CD14-positive monocyte (primary cell): ENCODE measurements at regions not wholly inside any gene's neighbourhood (a gene's known extent, or its start where the extent isn't known, plus 50 kb on each side); places are given as distances from the start of the nearest gene placed in this dataset.

ENCODE experiments used
- DNase-seq, 3 donors: peaks; one replicate each; pipeline ENCODE4 v3.0.0-alpha.2; 2011 to 2022
- H2AFZ ChIP-seq: 2 replicates; pipeline ENCODE4 v1.6.0; 2012; ENCODE audit warnings: mild to moderate bottlenecking, low read depth, low read length, inconsistent platforms; ENCODE audit not compliant: insufficient read depth, poor library complexity, severe bottlenecking
- H3K27ac ChIP-seq, 2 donors: 1 replicate in 1 of 2; 2 replicates in 1 of 2; pipeline ENCODE4 v1.5.1; 2012 to 2013; ENCODE audit warnings: low read length in 2 of 2, control low read depth in 1 of 2, inconsistent platforms in 1 of 2, low read depth in 1 of 2, mild to moderate bottlenecking in 1 of 2
- H3K27me3 ChIP-seq, 2 donors: one replicate each; pipeline versions ENCODE4 v1.6.0 to v1.6.1; 2011 to 2013; ENCODE audit warnings: low read length in 2 of 2; ENCODE audit not compliant: control insufficient read depth in 2 of 2, insufficient read depth in 2 of 2
- H3K36me3 ChIP-seq, 2 donors: replicated peaks in 1 of 2; 1 replicate in 1 of 2; 2 replicates in 1 of 2; pipeline versions ENCODE4 v1.5.1 to v1.6.1; 2012 to 2013; ENCODE audit warnings: low read length in 2 of 2, control low read depth in 1 of 2, inconsistent platforms in 1 of 2, mild to moderate bottlenecking in 1 of 2; ENCODE audit not compliant: insufficient read depth in 2 of 2, control insufficient read depth in 1 of 2
- H3K4me1 ChIP-seq, 2 donors: 1 replicate in 1 of 2; 2 replicates in 1 of 2; pipeline versions ENCODE4 v1.5.1 to v1.6.1; 2012 to 2013; ENCODE audit warnings: low read length in 2 of 2, control low read depth in 1 of 2, inconsistent platforms in 1 of 2, mild to moderate bottlenecking in 1 of 2, moderate library complexity in 1 of 2; ENCODE audit not compliant: insufficient read depth in 2 of 2, control insufficient read depth in 1 of 2
- H3K4me2 ChIP-seq: replicated peaks from 2 replicates; pipeline ENCODE3; 2012; ENCODE audit warnings: low read length, moderate library complexity, mild to moderate bottlenecking; ENCODE audit not compliant: poor library complexity, severe bottlenecking; ENCODE audit errors: extremely low read depth
- H3K4me3 ChIP-seq, 3 experiments: fragments of 200-600 bp in 1 of 3; sonication (generic) in 1 of 3; replicated peaks in 1 of 3; 1 replicate in 2 of 3; 2 replicates in 1 of 3; pipeline ENCODE4 v1.5.1; 2011 to 2013; ENCODE audit warnings: low read length in 3 of 3, mild to moderate bottlenecking in 3 of 3, control low read depth in 2 of 3, low read depth in 2 of 3, inconsistent platforms in 1 of 3, moderate library complexity in 1 of 3
- H3K79me2 ChIP-seq: 2 replicates; pipeline ENCODE4 v1.6.0; 2012; ENCODE audit warnings: mild to moderate bottlenecking, control low read depth, inconsistent platforms, low read length, moderate library complexity; ENCODE audit not compliant: insufficient read depth
- H3K9ac ChIP-seq: 2 replicates; pipeline ENCODE4 v1.6.0; 2017; ENCODE audit warnings: low read length, mild to moderate bottlenecking; ENCODE audit not compliant: insufficient read depth, poor library complexity, severe bottlenecking
- H3K9me3 ChIP-seq, 2 donors: replicated peaks in 1 of 2; 1 replicate in 1 of 2; 2 replicates in 1 of 2; pipeline versions ENCODE4 v1.5.1 to v1.6.1; 2012 to 2013; ENCODE audit warnings: low read length in 2 of 2, control low read depth in 1 of 2; ENCODE audit not compliant: control insufficient read depth in 1 of 2, insufficient read depth in 1 of 2
- H4K20me1 ChIP-seq: 2 replicates; pipeline ENCODE4 v1.6.0; 2012; ENCODE audit warnings: mild to moderate bottlenecking, low read length, control low read depth, moderate library complexity; ENCODE audit not compliant: insufficient read depth
- H3K27ac Mint-ChIP-seq, 7 donors: one replicate each; pipeline ENCODE4 v1.8.0; 2020; ENCODE audit warnings: mild to moderate bottlenecking in 7 of 7, mixed read lengths in 7 of 7, moderate library complexity in 6 of 7, inconsistent platforms in 2 of 7
- H3K27me3 Mint-ChIP-seq, 3 donors: one replicate each; pipeline ENCODE4 v1.8.0; 2021 to 2022; ENCODE audit warnings: low read depth in 3 of 3, mild to moderate bottlenecking in 3 of 3, mixed read lengths in 3 of 3, moderate library complexity in 3 of 3, inconsistent platforms in 1 of 3
- H3K36me3 Mint-ChIP-seq, 2 donors: one replicate each; pipeline ENCODE4 v1.8.0; 2020; ENCODE audit warnings: mixed read lengths in 2 of 2, inconsistent platforms in 1 of 2, mild to moderate bottlenecking in 1 of 2
- H3K4me1 Mint-ChIP-seq: one replicate; pipeline ENCODE4 v1.8.0; 2020; ENCODE audit warnings: mild to moderate bottlenecking, mixed read lengths
- H3K4me3 Mint-ChIP-seq, 2 donors: one replicate each; pipeline ENCODE4 v1.8.0; 2020; ENCODE audit warnings: mild to moderate bottlenecking in 2 of 2, mixed read lengths in 2 of 2, moderate library complexity in 1 of 2
- H3K9me3 Mint-ChIP-seq, 7 donors: one replicate each; pipeline ENCODE4 v1.8.0; 2020 to 2022; ENCODE audit warnings: mixed read lengths in 7 of 7, mild to moderate bottlenecking in 6 of 7, moderate library complexity in 6 of 7, inconsistent platforms in 2 of 7
- WGBS: methylation state at CpG from one replicate; pipeline ENCODE4 v1.1.5; 2013; ENCODE audit warnings: missing lambda C conversion rate; ENCODE audit not compliant: insufficient coverage; 5-methylcytosine and 5-hydroxymethylcytosine counted together
- intact Hi-C, 2 donors: fragments of 100-400 bp; cut with micrococcal nuclease; formaldehyde crosslinking; loops; one replicate each; pipeline versions ENCODE4 v1.15.0 to v1.15.1; 2023
- TF ChIP-seq, protein P1 (sequence below): fragments of 200-600 bp; IDR thresholded peaks from one replicate; pipeline ENCODE4 v1.8.0; 2022; ENCODE audit warnings: antibody characterized with exemption, mild to moderate bottlenecking

DNA sequence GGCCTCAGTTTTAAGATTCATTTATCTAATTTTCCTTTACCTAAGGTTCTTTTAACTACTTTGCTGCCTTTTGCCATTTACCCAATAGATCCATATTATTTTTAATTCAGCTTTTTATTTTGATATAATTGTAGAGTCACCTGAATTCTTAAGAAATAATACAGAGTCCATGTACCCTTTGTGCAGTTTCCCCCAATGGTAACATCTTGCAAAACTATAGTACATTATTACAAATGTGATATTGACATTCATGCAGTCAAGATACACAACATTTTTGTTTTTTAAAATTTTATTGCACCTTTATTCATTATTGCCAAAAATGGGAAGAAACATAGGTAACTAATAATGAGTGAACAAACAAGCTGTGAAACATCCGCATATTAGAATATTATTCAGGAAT lies 208.7 kb upstream of the WDFY3 start:
- intact Hi-C loops: no loop called here
- no peaks in the 10 kb centered on the region for H3K4me1 ChIP-seq
- no peaks in the 10 kb centered on the region for H3K4me1 Mint-ChIP-seq
- H3K4me3 ChIP-seq: no peak overlapping the region
- H4K20me1 ChIP-seq: no peaks in the 10 kb centered on the region
- 100% methylated on average over 1 of the region's 1 CpG for WGBS
- DNase-seq: no peak
- TF ChIP-seq, protein P1, sequence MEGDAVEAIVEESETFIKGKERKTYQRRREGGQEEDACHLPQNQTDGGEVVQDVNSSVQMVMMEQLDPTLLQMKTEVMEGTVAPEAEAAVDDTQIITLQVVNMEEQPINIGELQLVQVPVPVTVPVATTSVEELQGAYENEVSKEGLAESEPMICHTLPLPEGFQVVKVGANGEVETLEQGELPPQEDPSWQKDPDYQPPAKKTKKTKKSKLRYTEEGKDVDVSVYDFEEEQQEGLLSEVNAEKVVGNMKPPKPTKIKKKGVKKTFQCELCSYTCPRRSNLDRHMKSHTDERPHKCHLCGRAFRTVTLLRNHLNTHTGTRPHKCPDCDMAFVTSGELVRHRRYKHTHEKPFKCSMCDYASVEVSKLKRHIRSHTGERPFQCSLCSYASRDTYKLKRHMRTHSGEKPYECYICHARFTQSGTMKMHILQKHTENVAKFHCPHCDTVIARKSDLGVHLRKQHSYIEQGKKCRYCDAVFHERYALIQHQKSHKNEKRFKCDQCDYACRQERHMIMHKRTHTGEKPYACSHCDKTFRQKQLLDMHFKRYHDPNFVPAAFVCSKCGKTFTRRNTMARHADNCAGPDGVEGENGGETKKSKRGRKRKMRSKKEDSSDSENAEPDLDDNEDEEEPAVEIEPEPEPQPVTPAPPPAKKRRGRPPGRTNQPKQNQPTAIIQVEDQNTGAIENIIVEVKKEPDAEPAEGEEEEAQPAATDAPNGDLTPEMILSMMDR: no peak
- H3K79me2 ChIP-seq: no peaks in the 10 kb centered on the region
- H3K27me3 Mint-ChIP-seq: no peaks in the 10 kb centered on the region
- no peaks in the 10 kb centered on the region for H3K36me3 Mint-ChIP-seq
- H3K9me3 Mint-ChIP-seq: peaks cover 0 to 3% (median 0%) of the 10 kb centered on the region in 7 donors
- H3K27ac ChIP-seq: no peak overlapping the region
- no peak overlapping the region for H3K4me2 ChIP-seq
- no peak overlapping the region for H3K4me3 Mint-ChIP-seq
- no peaks in the 10 kb centered on the region for H3K9me3 ChIP-seq
- no peak overlapping the region for H2AFZ ChIP-seq
- no peaks in the 10 kb centered on the region for H3K36me3 ChIP-seq
- H3K27ac Mint-ChIP-seq: no peak overlapping the region
- H3K27me3 ChIP-seq: no peaks in the 10 kb centered on the region
- H3K9ac ChIP-seq: no peak overlapping the region

DNA sequence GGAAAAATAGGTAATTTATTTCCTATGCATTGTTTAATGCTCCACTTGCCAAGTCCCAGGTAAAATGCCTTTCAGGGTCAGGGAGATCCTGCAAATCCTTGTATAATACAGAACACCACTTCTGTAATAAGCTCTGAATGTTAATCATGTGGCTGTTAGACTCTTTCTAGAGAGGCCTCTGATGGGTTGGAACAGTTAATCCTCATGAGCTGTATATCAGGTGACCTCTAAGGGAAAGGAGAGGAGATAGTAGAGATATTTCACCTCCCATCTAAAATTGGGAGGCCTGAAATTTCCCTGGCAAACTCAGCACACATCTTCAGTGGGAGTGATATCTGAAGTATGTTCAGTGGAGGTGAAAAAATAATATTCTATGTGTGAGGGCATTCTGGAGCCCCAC lies 210.6 kb upstream of the WDFY3 start:
- Histone ChIP-seq H4K20me1 (no peaks in the 10 kb centered on the region), H3K36me3 (no peaks in the 10 kb centered on the region), H3K9me3 (no peaks in the 10 kb centered on the region), H3K27me3 (no peaks in the 10 kb centered on the region), H3K27ac (no peak overlapping the region), H3K4me3 (no peak overlapping the region), H3K9ac (no peak overlapping the region), H3K79me2 (no peaks in the 10 kb centered on the region), H2AFZ (no peak overlapping the region), H3K4me1 (no peaks in the 10 kb centered on the region), H3K4me2 (no peak overlapping the region)
- H3K4me1 Mint-ChIP-seq: no peaks in the 10 kb centered on the region
- DNase-seq: no peak
- no peak overlapping the region for H3K27ac Mint-ChIP-seq
- intact Hi-C loops: no loop called here
- no peak overlapping the region for H3K4me3 Mint-ChIP-seq
- H3K27me3 Mint-ChIP-seq: no peaks in the 10 kb centered on the region
- no peaks in the 10 kb centered on the region for H3K36me3 Mint-ChIP-seq
- TF ChIP-seq, protein P1: no peak
- peaks cover 0 to 3% (median 0%) of the 10 kb centered on the region in 7 donors for H3K9me3 Mint-ChIP-seq
